Uterus (tissue), 2 donors: ENCODE measurements at regions not wholly inside any gene's neighbourhood (a gene's known extent, or its start where the extent isn't known, plus 50 kb on each side); places are given as distances from the start of the nearest gene placed in this dataset.

ENCODE experiments used
- POLR2A ChIP-seq, 2 donors: fragments of 450-650 bp; IDR thresholded peaks; one replicate each; pipeline ENCODE4 v1.6.1; 2016; ENCODE audit warnings: antibody characterized with exemption in 2 of 2, mild to moderate bottlenecking in 1 of 2, moderate library complexity in 1 of 2
- TF ChIP-seq, protein P1 (sequence below), 4 experiments: fragments of 200-600 bp in 2 of 4; fragments of 450-650 bp in 2 of 4; sonication (generic) in 2 of 4; IDR thresholded peaks; one replicate each; pipeline ENCODE4 v1.5.1; 2016 to 2019; ENCODE audit warnings: antibody characterized with exemption in 4 of 4, mild to moderate bottlenecking in 2 of 4, moderate library complexity in 1 of 4

DNA sequence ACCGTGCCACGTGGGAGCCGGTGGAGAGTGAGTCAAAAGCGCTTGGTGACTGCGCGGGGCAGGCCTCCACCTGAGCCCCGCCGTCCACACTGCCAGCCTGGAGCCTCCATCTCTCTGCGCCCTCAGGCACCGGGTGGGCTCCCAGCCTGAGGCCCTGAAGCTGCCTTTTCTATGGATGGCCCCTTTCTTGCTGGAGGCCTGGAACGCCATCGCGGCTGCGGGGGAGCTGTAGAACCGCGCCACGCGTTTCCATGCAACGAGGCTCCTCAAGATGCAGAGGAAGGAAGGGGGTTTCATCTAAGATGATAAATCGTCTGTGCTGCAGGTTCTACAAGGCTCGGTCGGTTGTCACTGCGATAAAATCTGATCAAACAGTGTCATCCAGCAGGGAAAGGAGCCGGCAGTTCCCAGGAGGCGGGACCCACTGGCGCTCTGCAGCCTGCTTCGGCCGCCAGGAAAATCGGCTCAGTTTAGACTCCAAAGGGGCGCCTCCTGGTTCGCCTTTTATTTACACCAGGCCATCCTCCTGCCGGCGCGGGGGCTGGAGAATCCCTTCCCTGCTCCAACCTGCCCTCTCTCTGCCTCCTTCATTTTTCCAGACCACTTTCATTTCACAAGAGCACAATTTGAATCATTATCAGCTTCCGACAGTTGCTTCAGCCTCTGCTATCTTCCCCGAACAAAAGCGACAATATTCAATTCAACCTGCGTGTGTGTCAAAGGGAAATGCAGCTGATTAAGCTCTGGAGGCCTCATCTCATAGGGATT is 624.4 kb downstream of the BRD1 start:
- no peak for TF ChIP-seq POLR2A (IDR thresholded peaks at IDR 0.05)
- TF ChIP-seq, protein P1, sequence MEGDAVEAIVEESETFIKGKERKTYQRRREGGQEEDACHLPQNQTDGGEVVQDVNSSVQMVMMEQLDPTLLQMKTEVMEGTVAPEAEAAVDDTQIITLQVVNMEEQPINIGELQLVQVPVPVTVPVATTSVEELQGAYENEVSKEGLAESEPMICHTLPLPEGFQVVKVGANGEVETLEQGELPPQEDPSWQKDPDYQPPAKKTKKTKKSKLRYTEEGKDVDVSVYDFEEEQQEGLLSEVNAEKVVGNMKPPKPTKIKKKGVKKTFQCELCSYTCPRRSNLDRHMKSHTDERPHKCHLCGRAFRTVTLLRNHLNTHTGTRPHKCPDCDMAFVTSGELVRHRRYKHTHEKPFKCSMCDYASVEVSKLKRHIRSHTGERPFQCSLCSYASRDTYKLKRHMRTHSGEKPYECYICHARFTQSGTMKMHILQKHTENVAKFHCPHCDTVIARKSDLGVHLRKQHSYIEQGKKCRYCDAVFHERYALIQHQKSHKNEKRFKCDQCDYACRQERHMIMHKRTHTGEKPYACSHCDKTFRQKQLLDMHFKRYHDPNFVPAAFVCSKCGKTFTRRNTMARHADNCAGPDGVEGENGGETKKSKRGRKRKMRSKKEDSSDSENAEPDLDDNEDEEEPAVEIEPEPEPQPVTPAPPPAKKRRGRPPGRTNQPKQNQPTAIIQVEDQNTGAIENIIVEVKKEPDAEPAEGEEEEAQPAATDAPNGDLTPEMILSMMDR (IDR thresholded peaks at IDR 0.05) = no peak
